Caco-2 (cell line): ENCODE measurements at regions not wholly inside any gene's neighbourhood (a gene's known extent, or its start where the extent isn't known, plus 50 kb on each side); places are given as distances from the start of the nearest gene placed in this dataset.

Experiments
- BruUV-seq: library from RNA; stranded (reverse); fragments of 400-500 nt; replicated peaks from 2 replicates; lab custom pipeline; 2021; lab: Mats Ljungman, UMichigan
- CTCF ChIA-PET: fragments of 300-600 bp; sonication (Branson Sonifier 250); formaldehyde crosslinking; loops from one replicate; lab custom pipeline; 2022; ENCODE audit warnings: antibody characterized with exemption; lab: Charles Lee
- POLR2A ChIA-PET: fragments of 300-600 bp; sonication (Branson Sonifier 250); formaldehyde crosslinking; loops from one replicate; lab custom pipeline; 2022; ENCODE audit warnings: antibody characterized with exemption; lab: Charles Lee
- DNase-seq, 2 experiments: peaks; one replicate each; pipeline versions ENCODE4 v3.0.0 to v3.0.0-alpha.2; 2020 to 2022
- H3K27me3 ChIP-seq: replicated peaks from 2 replicates; pipeline ENCODE4 v1.6.0; 2011; ENCODE audit warnings: low read length; ENCODE audit not compliant: control insufficient read depth, insufficient read depth
- H3K36me3 ChIP-seq: 2 replicates; pipeline ENCODE4 v1.5.1; 2011; ENCODE audit warnings: low read length; ENCODE audit not compliant: control insufficient read depth, insufficient read depth
- H3K4me1 ChIP-seq: fragments of 250-450 bp; sonication (Bioruptor Pico); 2 replicates; pipeline ENCODE4 v1.5.1; 2020; ENCODE audit warnings: mild to moderate bottlenecking
- H3K4me3 ChIP-seq: 2 replicates; pipeline ENCODE4 v1.5.1; 2011; ENCODE audit warnings: low read depth, mild to moderate bottlenecking, control low read depth, low read length
- H3K9me3 ChIP-seq: fragments of 250-450 bp; sonication (Bioruptor Pico); 2 replicates; pipeline ENCODE4 v1.5.1; 2020; ENCODE audit warnings: mild to moderate bottlenecking, moderate library complexity
- H3K27ac Mint-ChIP-seq: one replicate; pipeline ENCODE4 v1.8.0; 2022; ENCODE audit warnings: mixed read lengths; ENCODE audit not compliant: unreplicated experiment
- H3K27me3 Mint-ChIP-seq: one replicate; pipeline ENCODE4 v1.8.0; 2022; ENCODE audit warnings: mixed read lengths; ENCODE audit not compliant: insufficient read depth, unreplicated experiment
- H3K36me3 Mint-ChIP-seq: one replicate; pipeline ENCODE4 v1.8.0; 2022; ENCODE audit warnings: mild to moderate bottlenecking, mixed read lengths; ENCODE audit not compliant: insufficient read depth, unreplicated experiment
- H3K4me1 Mint-ChIP-seq: one replicate; pipeline ENCODE4 v1.8.0; 2022; ENCODE audit warnings: low read depth, mixed read lengths; ENCODE audit not compliant: unreplicated experiment
- H3K4me3 Mint-ChIP-seq: one replicate; pipeline ENCODE4 v1.8.0; 2022; ENCODE audit warnings: mild to moderate bottlenecking, moderate library complexity, mixed read lengths; ENCODE audit not compliant: unreplicated experiment
- H3K9me3 Mint-ChIP-seq: one replicate; pipeline ENCODE4 v1.8.0; 2022; ENCODE audit warnings: mixed read lengths; ENCODE audit not compliant: unreplicated experiment
- CTCF ChIP-seq, 2 experiments: fragments of 200-600 bp in 1 of 2; IDR thresholded peaks; 1 replicate in 1 of 2; 2 replicates in 1 of 2; pipeline versions ENCODE4 v1.5.1 to v1.8.0; 2011 to 2022; ENCODE audit warnings: antibody characterized with exemption in 1 of 2, control low read depth in 1 of 2, inconsistent platforms in 1 of 2, low read depth in 1 of 2, low read length in 1 of 2, mild to moderate bottlenecking in 1 of 2, moderate library complexity in 1 of 2; ENCODE audit not compliant: insufficient read depth in 1 of 2, severe bottlenecking in 1 of 2, unreplicated experiment in 1 of 2
- intact Hi-C: fragments of 100-400 bp; cut with micrococcal nuclease; formaldehyde crosslinking; loops from one replicate; pipeline ENCODE4 v1.10.0; 2022; ENCODE audit not compliant: unreplicated experiment

- POLR2A ChIA-PET: no interaction called here
- H3K4me1 ChIP-seq: no peaks in the 10 kb centered on the region
- Mint-ChIP-seq H3K27me3 (no peaks in the 10 kb centered on the region), H3K9me3 (no peaks in the 10 kb centered on the region), H3K27ac (no peak overlapping the region), H3K36me3 (no peaks in the 10 kb centered on the region), H3K4me3 (no peak overlapping the region), H3K4me1 (no peaks in the 10 kb centered on the region)
- DNase-seq: no peak
- TF ChIP-seq CTCF (IDR thresholded peaks at IDR 0.05; ENCODE audit: insufficient read depth in 1 of 2, low read depth in 1 of 2, low read length in 1 of 2, severe bottlenecking in 1 of 2, unreplicated experiment in 1 of 2): no peak
- H3K36me3 ChIP-seq: no peaks in the 10 kb centered on the region
- CTCF ChIA-PET: no interaction called here
- no peaks in the 10 kb centered on the region for H3K27me3 ChIP-seq
- intact Hi-C loops: no loop called here
- no peak overlapping the region for H3K4me3 ChIP-seq
- no peaks in the 10 kb centered on the region for H3K9me3 ChIP-seq
- no TSS peak for BruUV-seq
Observed at GRCh38 chr11:57937431-57937830, 86.2 kb upstream of the OR9Q1 start.

GRCh38 chr11:57938351-57938750 is 85.3 kb upstream of the OR9Q1 start:
- Histone ChIP-seq H3K27me3 (no peaks in the 10 kb centered on the region), H3K4me1 (no peaks in the 10 kb centered on the region), H3K4me3 (no peak overlapping the region), H3K36me3 (no peaks in the 10 kb centered on the region), H3K9me3 (no peaks in the 10 kb centered on the region)
- Mint-ChIP-seq H3K36me3 (no peaks in the 10 kb centered on the region), H3K4me1 (no peaks in the 10 kb centered on the region), H3K9me3 (no peaks in the 10 kb centered on the region), H3K27ac (no peak overlapping the region), H3K27me3 (no peaks in the 10 kb centered on the region), H3K4me3 (no peak overlapping the region)
- ChIA-PET POLR2A (no interaction called here), CTCF (no interaction called here)
- intact Hi-C loops: no loop called here
- no TSS peak for BruUV-seq
- DNase-seq: no peak
- no peak for TF ChIP-seq CTCF (IDR thresholded peaks at IDR 0.05; ENCODE audit: insufficient read depth in 1 of 2, low read depth in 1 of 2, low read length in 1 of 2, severe bottlenecking in 1 of 2, unreplicated experiment in 1 of 2)

GRCh38 chr11:57940044-57940756 is 83.5 kb upstream of the OR9Q1 start:
- Mint-ChIP-seq H3K4me3 (no peak overlapping the region), H3K9me3 (no peaks in the 10 kb centered on the region), H3K4me1 (no peaks in the 10 kb centered on the region), H3K27ac (no peak overlapping the region), H3K36me3 (no peaks in the 10 kb centered on the region), H3K27me3 (no peaks in the 10 kb centered on the region)
- ChIA-PET CTCF (no interaction called here), POLR2A (no interaction called here)
- no peaks in the 10 kb centered on the region for H3K36me3 ChIP-seq
- TF ChIP-seq CTCF (IDR thresholded peaks at IDR 0.05; ENCODE audit: insufficient read depth in 1 of 2, low read depth in 1 of 2, low read length in 1 of 2, severe bottlenecking in 1 of 2, unreplicated experiment in 1 of 2): no peak
- DNase-seq: no peak
- intact Hi-C loops: no loop called here
- no peaks in the 10 kb centered on the region for H3K9me3 ChIP-seq
- no peak overlapping the region for H3K4me3 ChIP-seq
- no TSS peak for BruUV-seq
- H3K4me1 ChIP-seq: no peaks in the 10 kb centered on the region
- no peaks in the 10 kb centered on the region for H3K27me3 ChIP-seq
